GM12892 (cell line): ENCODE measurements at regions not wholly inside any gene's neighbourhood (a gene's known extent, or its start where the extent isn't known, plus 50 kb on each side); places are given as distances from the start of the nearest gene placed in this dataset.

Experiments
- POLR2A ChIP-seq: IDR thresholded peaks from 2 replicates; pipeline ENCODE4 v1.6.1; 2011; ENCODE audit warnings: low read depth, low read length, control low read depth
- POLR2AphosphoS5 ChIP-seq: IDR thresholded peaks from 2 replicates; pipeline ENCODE4 v1.6.1; 2011; ENCODE audit warnings: low read depth, low read length, control low read depth
- TAF1 ChIP-seq: IDR thresholded peaks from 2 replicates; pipeline ENCODE4 v1.6.1; 2011; ENCODE audit warnings: low read depth, mild to moderate bottlenecking, control low read depth, low read length, borderline replicate concordance

- TF ChIP-seq POLR2A (no peak), POLR2AphosphoS5 (no peak), TAF1 (no peak)
Observed at GRCh38 chr2:157122776-157123175, 134.7 kb upstream of the GALNT5 start.
